ENCODE measurements at regions not wholly inside any gene's neighbourhood (a gene's known extent, or its start where the extent isn't known, plus 50 kb on each side); places are given as distances from the start of the nearest gene placed in this dataset.

GRCh38 chr4:184548648-184549341 lies 74.4 kb upstream of the IRF2 start:
- TF ChIP-seq EZH2 (IDR thresholded peaks at IDR 0.05; ENCODE audit: low read depth): no peak
- TF ChIP-seq, protein P1, sequence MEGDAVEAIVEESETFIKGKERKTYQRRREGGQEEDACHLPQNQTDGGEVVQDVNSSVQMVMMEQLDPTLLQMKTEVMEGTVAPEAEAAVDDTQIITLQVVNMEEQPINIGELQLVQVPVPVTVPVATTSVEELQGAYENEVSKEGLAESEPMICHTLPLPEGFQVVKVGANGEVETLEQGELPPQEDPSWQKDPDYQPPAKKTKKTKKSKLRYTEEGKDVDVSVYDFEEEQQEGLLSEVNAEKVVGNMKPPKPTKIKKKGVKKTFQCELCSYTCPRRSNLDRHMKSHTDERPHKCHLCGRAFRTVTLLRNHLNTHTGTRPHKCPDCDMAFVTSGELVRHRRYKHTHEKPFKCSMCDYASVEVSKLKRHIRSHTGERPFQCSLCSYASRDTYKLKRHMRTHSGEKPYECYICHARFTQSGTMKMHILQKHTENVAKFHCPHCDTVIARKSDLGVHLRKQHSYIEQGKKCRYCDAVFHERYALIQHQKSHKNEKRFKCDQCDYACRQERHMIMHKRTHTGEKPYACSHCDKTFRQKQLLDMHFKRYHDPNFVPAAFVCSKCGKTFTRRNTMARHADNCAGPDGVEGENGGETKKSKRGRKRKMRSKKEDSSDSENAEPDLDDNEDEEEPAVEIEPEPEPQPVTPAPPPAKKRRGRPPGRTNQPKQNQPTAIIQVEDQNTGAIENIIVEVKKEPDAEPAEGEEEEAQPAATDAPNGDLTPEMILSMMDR (conservative IDR thresholded peaks at IDR 0.05): no peak

Measured in PC-9 (cell line).